ENCODE measurements at regions not wholly inside any gene's neighbourhood (a gene's known extent, or its start where the extent isn't known, plus 50 kb on each side); places are given as distances from the start of the nearest gene placed in this dataset.

- no peak for TF ChIP-seq CTCF (IDR thresholded peaks at IDR 0.05)
These were observed 478.1 kb upstream of the NRP1 start for GRCh38 chr10:33812586-33812985.

GRCh38 chr10:33810986-33811385 is 476.5 kb upstream of the NRP1 start:
- TF ChIP-seq CTCF (IDR thresholded peaks at IDR 0.05) = no peak

- TF ChIP-seq CTCF (IDR thresholded peaks at IDR 0.05) = no peak
These were observed 475.3 kb upstream of the NRP1 start for GRCh38 chr10:33809732-33810131.

GRCh38 chr10:33808475-33808874 is 474.0 kb upstream of the NRP1 start:
- no peak for TF ChIP-seq CTCF (IDR thresholded peaks at IDR 0.05)

GRCh38 chr10:33807531-33808359 is 473.3 kb upstream of the NRP1 start:
- TF ChIP-seq CTCF (IDR thresholded peaks at IDR 0.05) = no peak

- no peak for TF ChIP-seq CTCF (IDR thresholded peaks at IDR 0.05)
These were observed 471.4 kb upstream of the NRP1 start for GRCh38 chr10:33805831-33806230.

GRCh38 chr10:33804584-33804983 is 470.1 kb upstream of the NRP1 start:
- TF ChIP-seq CTCF (IDR thresholded peaks at IDR 0.05) = no peak

GRCh38 chr10:33803248-33803647 is 468.8 kb upstream of the NRP1 start:
- TF ChIP-seq CTCF (IDR thresholded peaks at IDR 0.05) = no peak
